Body of pancreas (tissue), 4 donors: ENCODE measurements at regions not wholly inside any gene's neighbourhood (a gene's known extent, or its start where the extent isn't known, plus 50 kb on each side); places are given as distances from the start of the nearest gene placed in this dataset.

Experiments used
- ATAC-seq: fragments of 150-250 bp; one replicate; pipeline ENCODE4 v1.9.1; 2016
- DNase-seq, 4 donors: peaks; one replicate each; pipeline ENCODE4 v3.0.0-alpha.2; 2019
- H3K27ac ChIP-seq, 4 donors: fragments of 200-600 bp; sonication (generic); 1 replicate in 3 of 4; 2 replicates in 1 of 4; pipeline versions ENCODE4 v1.5.1 to v1.6.1; 2016 to 2019; ENCODE audit warnings: mild to moderate bottlenecking in 1 of 4, mixed read lengths in 1 of 4, moderate library complexity in 1 of 4
- H3K27me3 ChIP-seq, 2 donors: fragments of 200-600 bp; sonication (generic); one replicate each; pipeline ENCODE4 v1.6.0; 2016; ENCODE audit warnings: mild to moderate bottlenecking in 1 of 2
- H3K36me3 ChIP-seq, 2 donors: fragments of 200-600 bp; sonication (generic); replicated peaks in 1 of 2; 2 replicates each; pipeline ENCODE4 v1.5.1; 2016; ENCODE audit warnings: low read depth in 2 of 2; ENCODE audit not compliant: insufficient read depth in 1 of 2
- H3K4me1 ChIP-seq: fragments of 200-600 bp; sonication (generic); one replicate; pipeline ENCODE4 v1.6.0; 2016
- H3K4me3 ChIP-seq, 2 donors: fragments of 200-600 bp; sonication (generic); 1 replicate in 1 of 2; 2 replicates in 1 of 2; pipeline ENCODE4 v1.5.1; 2016 to 2019
- H3K9me3 ChIP-seq, 3 donors: fragments of 200-600 bp; sonication (generic); 1 replicate in 2 of 3; 2 replicates in 1 of 3; pipeline ENCODE4 v1.5.1; 2016
- CTCF ChIP-seq, 7 experiments: fragments of 450-650 bp in 4 of 7; fragments of 200-600 bp in 3 of 7; sonication (generic) in 3 of 7; IDR thresholded peaks; one replicate each; pipeline ENCODE4 v1.5.1; 2016 to 2019; ENCODE audit warnings: antibody characterized with exemption in 7 of 7
- POLR2A ChIP-seq, 3 donors: fragments of 450-650 bp; IDR thresholded peaks; one replicate each; pipeline ENCODE4 v1.6.1; 2016; ENCODE audit warnings: antibody characterized with exemption in 3 of 3, mild to moderate bottlenecking in 2 of 3
- WGBS, 2 donors: methylation state at CpG; one replicate each; pipeline ENCODE4 v1.1.5; 2017; 5-methylcytosine and 5-hydroxymethylcytosine counted together
- intact Hi-C: fragments of 100-400 bp; cut with DNase I; formaldehyde crosslinking; loops from one replicate; pipeline ENCODE4 v1.15.1; 2023

- 66 to 75% methylated on average over 11 of the region's 11 CpGs for WGBS, 2 donors
- H3K27ac ChIP-seq: no peak overlapping the region
- no peak overlapping the region for H3K4me3 ChIP-seq
- no peaks in the 10 kb centered on the region for H3K9me3 ChIP-seq
- H3K4me1 ChIP-seq: no peaks in the 10 kb centered on the region
- intact Hi-C loops: no loop called here
- no peaks in the 10 kb centered on the region for H3K36me3 ChIP-seq
- TF ChIP-seq CTCF (IDR thresholded peaks at IDR 0.05) (no peak), POLR2A (IDR thresholded peaks at IDR 0.05) (no peak)
- DNase-seq: no peak
- ATAC-seq: no peak
- no peaks in the 10 kb centered on the region for H3K27me3 ChIP-seq
Measured at GRCh38 chr5:176728831-176729251, 81.5 kb upstream of the UNC5A start.

- no peaks in the 10 kb centered on the region for H3K27me3 ChIP-seq
- H3K4me3 ChIP-seq: no peak overlapping the region
- H3K4me1 ChIP-seq: no peaks in the 10 kb centered on the region
- no peak overlapping the region for H3K27ac ChIP-seq
- no peak for ATAC-seq
- H3K9me3 ChIP-seq: no peaks in the 10 kb centered on the region
- TF ChIP-seq CTCF (IDR thresholded peaks at IDR 0.05) (no peak), POLR2A (IDR thresholded peaks at IDR 0.05) (no peak)
- intact Hi-C loops: no loop called here
- DNase-seq: no peak
- no peaks in the 10 kb centered on the region for H3K36me3 ChIP-seq
- 75 to 86% methylated on average over 10 of the region's 10 CpGs for whole genome bisulfite sequencing, 2 donors
Measured at GRCh38 chr5:176730815-176731475, 79.4 kb upstream of the UNC5A start.

- no peak overlapping the region for H3K4me3 ChIP-seq
- ATAC-seq: no peak
- TF ChIP-seq POLR2A (IDR thresholded peaks at IDR 0.05) (no peak), CTCF (IDR thresholded peaks at IDR 0.05) (no peak)
- no peak overlapping the region for H3K27ac ChIP-seq
- no peak for DNase-seq
- no peaks in the 10 kb centered on the region for H3K36me3 ChIP-seq
- H3K4me1 ChIP-seq: no peaks in the 10 kb centered on the region
- H3K27me3 ChIP-seq: no peaks in the 10 kb centered on the region
- WGBS, 2 donors: 43 to 59% methylated on average over 7 of the region's 7 CpGs
- intact Hi-C loops: no loop called here
- no peaks in the 10 kb centered on the region for H3K9me3 ChIP-seq
Measured at GRCh38 chr5:176731506-176732160, 78.7 kb upstream of the UNC5A start.

- H3K36me3 ChIP-seq: no peaks in the 10 kb centered on the region
- H3K27ac ChIP-seq: no peak overlapping the region
- no peak for ATAC-seq
- H3K4me3 ChIP-seq: no peak overlapping the region
- no peaks in the 10 kb centered on the region for H3K27me3 ChIP-seq
- intact Hi-C loops: no loop called here
- H3K4me1 ChIP-seq: no peaks in the 10 kb centered on the region
- TF ChIP-seq CTCF (IDR thresholded peaks at IDR 0.05) (no peak), POLR2A (IDR thresholded peaks at IDR 0.05) (no peak)
- 70 to 76% methylated on average over 8 to 13 of the region's 13 CpGs for WGBS, 2 donors
- no peaks in the 10 kb centered on the region for H3K9me3 ChIP-seq
- DNase-seq: no peak
Measured at GRCh38 chr5:176732306-176732705, 78.1 kb upstream of the UNC5A start.
